PC-3 (cell line): ENCODE measurements at regions not wholly inside any gene's neighbourhood (a gene's known extent, or its start where the extent isn't known, plus 50 kb on each side); places are given as distances from the start of the nearest gene placed in this dataset.

Experiments used
- ATAC-seq: fragments of 200-7000 bp; cut with Tn5 transposase; 2 replicates; pipeline ENCODE4 v1.9.1; 2020; ENCODE audit warnings: mild to moderate bottlenecking, moderate library complexity
- BruUV-seq: library from RNA; stranded (reverse); fragments of 400-500 nt; replicated peaks from 2 replicates; lab custom pipeline; 2021; lab: Mats Ljungman, UMichigan
- CTCF ChIA-PET: fragments of 300-600 bp; sonication (Branson Sonifier 250); formaldehyde crosslinking; loops from one replicate; lab custom pipeline; 2022; ENCODE audit warnings: antibody characterized with exemption; lab: Charles Lee
- POLR2A ChIA-PET: fragments of 300-600 bp; sonication (Branson Sonifier 250); formaldehyde crosslinking; loops from one replicate; lab custom pipeline; 2022; ENCODE audit warnings: antibody characterized with exemption; ENCODE audit not compliant: unreplicated experiment; lab: Charles Lee
- DNase-seq: peaks from one replicate; pipeline ENCODE4 v3.0.0-alpha.2; 2015
- H2AFZ ChIP-seq: fragments of 300-600 bp; sonication (generic); 2 replicates; pipeline ENCODE4 v1.6.0; 2016; ENCODE audit warnings: antibody characterized with exemption, low read length
- H3F3A ChIP-seq: fragments of 300-600 bp; sonication (generic); one replicate; pipeline ENCODE4 v1.6.0; 2017; ENCODE audit warnings: antibody characterized with exemption, low read length, control low read depth, mild to moderate bottlenecking; ENCODE audit not compliant: unreplicated experiment
- H3K27ac ChIP-seq: fragments of 300-600 bp; sonication (generic); 2 replicates; pipeline ENCODE4 v1.5.1; 2016; ENCODE audit warnings: mild to moderate bottlenecking, low read length
- H3K27me3 ChIP-seq: fragments of 300-600 bp; sonication (generic); 2 replicates; pipeline ENCODE4 v1.6.1; 2016; ENCODE audit warnings: low read length, mixed read lengths
- H3K36me3 ChIP-seq: fragments of 300-600 bp; sonication (generic); 2 replicates; pipeline ENCODE4 v1.6.1; 2016; ENCODE audit warnings: low read depth, mixed run types, low read length, mixed read lengths
- H3K4me1 ChIP-seq: fragments of 300-600 bp; sonication (generic); 2 replicates; pipeline ENCODE4 v1.5.1; 2016; ENCODE audit warnings: low read length; ENCODE audit not compliant: insufficient read depth
- H3K4me2 ChIP-seq: fragments of 300-600 bp; sonication (generic); 2 replicates; pipeline ENCODE4 v1.6.0; 2016; ENCODE audit warnings: low read length
- H3K4me3 ChIP-seq: fragments of 300-600 bp; sonication (generic); 2 replicates; pipeline ENCODE4 v1.5.1; 2016; ENCODE audit warnings: mild to moderate bottlenecking, low read length, mixed read lengths
- H3K79me2 ChIP-seq: fragments of 300-600 bp; sonication (generic); 2 replicates; pipeline ENCODE4 v1.6.1; 2017; ENCODE audit warnings: low read length, mixed read lengths
- H3K9ac ChIP-seq: fragments of 300-600 bp; sonication (generic); 2 replicates; pipeline ENCODE4 v1.6.0; 2016; ENCODE audit warnings: mild to moderate bottlenecking, low read length
- H3K9me2 ChIP-seq: fragments of 300-600 bp; sonication (generic); replicated peaks from 2 replicates; pipeline ENCODE4 v1.6.1; 2016; ENCODE audit warnings: mixed run types, low read length, mixed read lengths
- H3K9me3 ChIP-seq: fragments of 300-600 bp; sonication (generic); 2 replicates; pipeline ENCODE4 v1.6.1; 2016; ENCODE audit warnings: low read length, mixed read lengths
- H4K20me1 ChIP-seq: fragments of 300-600 bp; sonication (generic); 2 replicates; pipeline ENCODE4 v1.6.1; 2016; ENCODE audit warnings: low read length, mixed read lengths
- EZH2 ChIP-seq: fragments of 300-600 bp; sonication (generic); IDR thresholded peaks from one replicate; pipeline ENCODE4 v1.6.1; 2017; ENCODE audit warnings: antibody characterized with exemption, mild to moderate bottlenecking, low read length; ENCODE audit not compliant: unreplicated experiment
- EZH2phosphoT487 ChIP-seq: fragments of 300-600 bp; sonication (generic); IDR thresholded peaks from 2 replicates; pipeline ENCODE4 v1.6.1; 2018; ENCODE audit warnings: mild to moderate bottlenecking, antibody characterized with exemption, low read length, borderline replicate concordance
- intact Hi-C: fragments of 100-400 bp; cut with micrococcal nuclease; formaldehyde crosslinking; loops from 2 replicates; pipeline ENCODE4 v1.9.0; 2023
- TF ChIP-seq, protein P1 (sequence below): fragments of 300-600 bp; sonication (generic); conservative IDR thresholded peaks from 2 replicates; pipeline ENCODE4 v1.5.1; 2017; ENCODE audit warnings: antibody characterized with exemption, low read depth, mild to moderate bottlenecking, low read length

DNA sequence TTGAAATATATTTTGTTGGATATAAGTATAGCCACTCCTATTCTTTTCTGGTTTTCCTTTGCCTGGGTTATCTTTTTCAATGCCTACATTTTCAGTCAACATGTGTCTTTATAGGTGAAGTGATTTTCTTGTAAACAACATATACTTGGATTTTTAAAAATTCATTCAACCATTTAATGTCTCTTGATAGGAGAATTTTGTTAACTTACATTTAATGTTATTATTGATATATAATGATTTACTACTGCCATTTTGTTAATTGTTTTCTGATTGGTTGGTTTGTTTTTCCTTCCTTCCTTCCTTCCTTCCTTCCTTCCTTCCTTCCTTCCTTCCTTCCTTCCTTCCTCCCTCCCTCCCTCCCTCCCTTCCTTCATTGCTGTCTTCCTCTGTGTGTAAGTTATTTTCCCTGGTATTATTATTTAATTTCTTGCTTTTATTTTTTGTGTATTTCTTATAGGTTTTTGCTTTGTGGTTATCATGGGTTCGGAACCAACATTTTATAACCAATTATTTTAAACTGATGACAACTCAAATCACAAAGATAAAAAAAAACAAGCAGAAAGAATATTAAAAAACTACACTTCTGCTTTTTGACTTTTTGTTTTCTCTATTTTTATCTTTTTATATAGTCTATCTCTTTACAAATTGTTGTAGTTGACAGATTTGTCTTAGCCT is 330.1 kb upstream of the GRID2 start:
- no peaks in the 10 kb centered on the region for H3F3A ChIP-seq
- H2AFZ ChIP-seq: no peak overlapping the region
- H3K36me3 ChIP-seq: no peaks in the 10 kb centered on the region
- ChIA-PET CTCF (no interaction called here), POLR2A (no interaction called here)
- H3K4me2 ChIP-seq: no peak overlapping the region
- H3K4me1 ChIP-seq: 0 out of 2 replicates have a peak, but pooled peaks cover 6% of the 10 kb centered on the region
- DNase-seq (no peak), ATAC-seq (no peak)
- H4K20me1 ChIP-seq: no peaks in the 10 kb centered on the region
- no peak overlapping the region for H3K27ac ChIP-seq
- no peaks in the 10 kb centered on the region for H3K9me2 ChIP-seq
- intact Hi-C loops: no loop called here
- TF ChIP-seq EZH2phosphoT487: no peak
- TF ChIP-seq, protein P1, sequence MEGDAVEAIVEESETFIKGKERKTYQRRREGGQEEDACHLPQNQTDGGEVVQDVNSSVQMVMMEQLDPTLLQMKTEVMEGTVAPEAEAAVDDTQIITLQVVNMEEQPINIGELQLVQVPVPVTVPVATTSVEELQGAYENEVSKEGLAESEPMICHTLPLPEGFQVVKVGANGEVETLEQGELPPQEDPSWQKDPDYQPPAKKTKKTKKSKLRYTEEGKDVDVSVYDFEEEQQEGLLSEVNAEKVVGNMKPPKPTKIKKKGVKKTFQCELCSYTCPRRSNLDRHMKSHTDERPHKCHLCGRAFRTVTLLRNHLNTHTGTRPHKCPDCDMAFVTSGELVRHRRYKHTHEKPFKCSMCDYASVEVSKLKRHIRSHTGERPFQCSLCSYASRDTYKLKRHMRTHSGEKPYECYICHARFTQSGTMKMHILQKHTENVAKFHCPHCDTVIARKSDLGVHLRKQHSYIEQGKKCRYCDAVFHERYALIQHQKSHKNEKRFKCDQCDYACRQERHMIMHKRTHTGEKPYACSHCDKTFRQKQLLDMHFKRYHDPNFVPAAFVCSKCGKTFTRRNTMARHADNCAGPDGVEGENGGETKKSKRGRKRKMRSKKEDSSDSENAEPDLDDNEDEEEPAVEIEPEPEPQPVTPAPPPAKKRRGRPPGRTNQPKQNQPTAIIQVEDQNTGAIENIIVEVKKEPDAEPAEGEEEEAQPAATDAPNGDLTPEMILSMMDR: no peak
- no peak for TF ChIP-seq EZH2
- no peaks in the 10 kb centered on the region for H3K9me3 ChIP-seq
- no peaks in the 10 kb centered on the region for H3K79me2 ChIP-seq
- no peak overlapping the region for H3K4me3 ChIP-seq
- H3K9ac ChIP-seq: no peak overlapping the region
- BruUV-seq: no TSS peak
- no peaks in the 10 kb centered on the region for H3K27me3 ChIP-seq

DNA sequence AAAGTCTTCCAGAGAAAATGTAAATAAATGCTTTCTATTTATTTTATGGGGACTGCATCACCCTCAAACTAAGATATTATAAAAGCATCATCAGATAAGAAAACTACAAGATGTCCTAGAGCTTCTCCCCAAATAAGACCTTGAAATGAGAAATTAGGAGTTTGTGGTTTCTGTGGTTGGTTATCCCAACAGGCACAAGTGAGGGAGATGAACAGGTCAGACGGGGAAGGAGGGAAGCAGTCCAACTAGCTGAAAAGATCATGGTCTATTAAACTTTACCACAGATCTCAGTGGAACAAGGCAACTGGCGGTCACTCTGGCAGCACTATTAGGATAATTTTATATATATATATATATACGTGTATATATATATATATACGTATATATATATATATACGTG is 319.3 kb upstream of the GRID2 start:
- CTCF ChIA-PET: no interaction called here

DNA sequence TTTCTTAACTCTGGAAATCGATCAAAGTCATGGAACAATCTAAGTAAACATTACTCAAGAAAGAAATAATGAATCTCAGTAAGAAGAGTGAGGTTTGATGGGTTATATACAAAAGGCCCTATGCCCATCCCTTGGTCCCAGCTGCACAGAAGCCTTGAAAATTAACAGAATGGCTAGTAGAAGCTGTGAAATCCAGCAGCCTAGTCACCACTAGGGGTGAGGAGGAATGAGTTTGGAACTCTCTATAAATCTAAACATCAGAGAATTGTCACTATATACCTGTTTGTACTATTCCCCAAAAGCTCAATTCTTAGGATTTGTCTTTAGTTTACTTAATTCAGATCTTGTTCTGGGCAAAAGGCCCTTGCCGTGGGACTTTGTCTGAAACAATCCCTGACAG is 313.9 kb upstream of the GRID2 start:
- ChIA-PET POLR2A (no interaction called here), CTCF (no interaction called here)
- no peak for TF ChIP-seq EZH2
- TF ChIP-seq, protein P1: no peak
- no peak for TF ChIP-seq EZH2phosphoT487
- H2AFZ ChIP-seq: peak overlapping the region; percentile 13; the same call in 1 of the 2 replicates
- no peaks in the 10 kb centered on the region for H3K36me3 ChIP-seq
- no peak overlapping the region for H3K4me2 ChIP-seq
- no peaks in the 10 kb centered on the region for H4K20me1 ChIP-seq
- no peak for ATAC-seq
- DNase-seq: no peak
- no peaks in the 10 kb centered on the region for H3K9me2 ChIP-seq
- no peaks in the 10 kb centered on the region for H3K27me3 ChIP-seq
- no TSS peak for BruUV-seq
- no peaks in the 10 kb centered on the region for H3F3A ChIP-seq
- H3K79me2 ChIP-seq: no peaks in the 10 kb centered on the region
- no peak overlapping the region for H3K27ac ChIP-seq
- H3K4me1 ChIP-seq: no peaks in the 10 kb centered on the region
- no peak overlapping the region for H3K4me3 ChIP-seq
- no peak overlapping the region for H3K9ac ChIP-seq
- H3K9me3 ChIP-seq: no peaks in the 10 kb centered on the region
- intact Hi-C loops: no loop called here

More for the DNA sequence above, 319.3 kb upstream of the GRID2 start:
- Histone ChIP-seq H3K27ac (no peak overlapping the region), H3K79me2 (no peaks in the 10 kb centered on the region), H3K27me3 (no peaks in the 10 kb centered on the region), H3K4me2 (no peak overlapping the region), H3K9me2 (no peaks in the 10 kb centered on the region), H2AFZ (no peak overlapping the region), H3K4me1 (no peaks in the 10 kb centered on the region), H3K9me3 (no peaks in the 10 kb centered on the region), H3K4me3 (no peak overlapping the region), H3K36me3 (no peaks in the 10 kb centered on the region), H4K20me1 (no peaks in the 10 kb centered on the region), H3F3A (no peaks in the 10 kb centered on the region), H3K9ac (no peak overlapping the region)
- TF ChIP-seq, protein P1: no peak
- intact Hi-C loops: no loop called here
- ATAC-seq (no peak), DNase-seq (peak; percentile 46)
- POLR2A ChIA-PET: no interaction called here
- BruUV-seq: no TSS peak
